Lower leg skin (tissue), 3 donors: ENCODE measurements at regions not wholly inside any gene's neighbourhood (a gene's known extent, or its start where the extent isn't known, plus 50 kb on each side); places are given as distances from the start of the nearest gene placed in this dataset.

Source experiments
- CTCF ChIP-seq, 3 donors: fragments of 450-650 bp; IDR thresholded peaks; one replicate each; pipeline ENCODE4 v1.5.1; 2016; ENCODE audit warnings: antibody characterized with exemption in 3 of 3, mild to moderate bottlenecking in 3 of 3, moderate library complexity in 2 of 3
- POLR2A ChIP-seq, 2 donors: fragments of 450-650 bp; IDR thresholded peaks; one replicate each; pipeline ENCODE4 v1.6.1; 2016 to 2017; ENCODE audit warnings: antibody characterized with exemption in 2 of 2, mild to moderate bottlenecking in 1 of 2, moderate library complexity in 1 of 2

DNA sequence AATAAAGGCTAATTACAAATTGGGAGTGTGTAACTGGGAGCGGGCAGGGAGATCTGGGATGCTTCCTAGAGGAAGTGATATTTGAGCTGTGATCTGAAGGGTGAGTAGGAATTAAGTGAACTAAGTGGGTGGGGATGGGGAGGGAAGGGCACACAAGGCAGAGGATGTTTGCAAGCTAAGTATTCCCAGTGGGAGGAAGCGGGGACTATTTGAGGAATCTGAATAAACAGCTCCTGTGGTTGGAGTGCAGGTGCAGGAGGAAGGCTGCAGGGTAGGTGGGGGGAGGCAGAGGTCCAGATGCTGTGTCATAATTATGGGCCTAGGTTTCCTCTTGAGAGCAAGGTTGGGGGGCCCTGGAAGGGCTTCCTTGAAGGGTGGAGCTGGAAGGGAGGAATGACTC is 102.1 kb upstream of the HS3ST2 start:
- no peak for TF ChIP-seq CTCF (IDR thresholded peaks at IDR 0.05)
- TF ChIP-seq POLR2A (IDR thresholded peaks at IDR 0.05): no peak
